ENCODE measurements at regions not wholly inside any gene's neighbourhood (a gene's known extent, or its start where the extent isn't known, plus 50 kb on each side); places are given as distances from the start of the nearest gene placed in this dataset.

GRCh38 chr13:40440990-40441820 is 225.2 kb downstream of the FOXO1 start:
- DNase-seq: no peak

- DNase-seq: no peak
Measured at GRCh38 chr13:40442231-40442630, 224.2 kb downstream of the FOXO1 start.

GRCh38 chr13:40442826-40443225 is 223.6 kb downstream of the FOXO1 start:
- DNase-seq: no peak

GRCh38 chr13:40444241-40444640 is 222.2 kb downstream of the FOXO1 start:
- DNase-seq: no peak

- DNase-seq: no peak
Measured at GRCh38 chr13:40445557-40445990, 220.9 kb downstream of the FOXO1 start.

GRCh38 chr13:40446365-40446764 is 220.1 kb downstream of the FOXO1 start:
- no peak for DNase-seq

GRCh38 chr13:40447857-40448256 is 218.6 kb downstream of the FOXO1 start:
- DNase-seq: no peak

- no peak for DNase-seq
Measured at GRCh38 chr13:40452038-40452666, 214.3 kb downstream of the FOXO1 start.

- DNase-seq: no peak
Measured at GRCh38 chr13:40452741-40453334, 213.6 kb downstream of the FOXO1 start.

GRCh38 chr13:40453351-40454021 is 213.0 kb downstream of the FOXO1 start:
- no peak for DNase-seq

GRCh38 chr13:40456397-40456953 is 210.0 kb downstream of the FOXO1 start:
- DNase-seq: no peak

GRCh38 chr13:40456979-40457553 is 209.4 kb downstream of the FOXO1 start:
- DNase-seq: no peak

- no peak for DNase-seq
Measured at GRCh38 chr13:40457929-40458719, 208.3 kb downstream of the FOXO1 start.

- DNase-seq: no peak
Measured at GRCh38 chr13:40458720-40458990, 207.8 kb downstream of the FOXO1 start.

GRCh38 chr13:40460116-40460515 is 206.3 kb downstream of the FOXO1 start:
- DNase-seq: no peak

GRCh38 chr13:40464337-40465014 is 202.0 kb downstream of the FOXO1 start:
- DNase-seq: no peak

- DNase-seq: no peak
Measured at GRCh38 chr13:40465015-40465390, 201.4 kb downstream of the FOXO1 start.

- DNase-seq: no peak
Measured at GRCh38 chr13:40466272-40466671, 200.2 kb downstream of the FOXO1 start.

- DNase-seq: no peak
Measured at GRCh38 chr13:40468227-40468838, 198.1 kb downstream of the FOXO1 start.

- no peak for DNase-seq
Measured at GRCh38 chr13:40469581-40470310, 196.7 kb downstream of the FOXO1 start.
